Neural crest cell (in vitro differentiated cells): ENCODE measurements at regions not wholly inside any gene's neighbourhood (a gene's known extent, or its start where the extent isn't known, plus 50 kb on each side); places are given as distances from the start of the nearest gene placed in this dataset.

Source experiments
- DNase-seq: peaks from one replicate; pipeline ENCODE4 v3.0.0; 2021; ENCODE audit warnings: low read depth, mixed read lengths, low spot score
- H3K27ac Mint-ChIP-seq: one replicate; pipeline ENCODE4 v1.8.0; 2021; ENCODE audit warnings: mild to moderate bottlenecking, mixed read lengths; ENCODE audit not compliant: unreplicated experiment
- H3K27me3 Mint-ChIP-seq: 2 replicates; pipeline ENCODE4 v1.8.0; 2021; ENCODE audit warnings: low read depth, mild to moderate bottlenecking, mixed read lengths
- H3K36me3 Mint-ChIP-seq: 2 replicates; pipeline ENCODE4 v1.8.0; 2021; ENCODE audit warnings: low read depth, mild to moderate bottlenecking, mixed read lengths
- H3K4me1 Mint-ChIP-seq: 2 replicates; pipeline ENCODE4 v1.8.0; 2021; ENCODE audit warnings: mixed read lengths
- H3K4me3 Mint-ChIP-seq: one replicate; pipeline ENCODE4 v1.8.0; 2021; ENCODE audit warnings: mild to moderate bottlenecking, mixed read lengths
- H3K9me3 Mint-ChIP-seq: 2 replicates; pipeline ENCODE4 v1.8.0; 2021; ENCODE audit warnings: mixed read lengths
- CTCF ChIP-seq: fragments of 200-600 bp; sonication (generic); conservative IDR thresholded peaks from 2 replicates; pipeline ENCODE4 v1.5.0; 2021; ENCODE audit warnings: antibody characterized with exemption, mild to moderate bottlenecking

- no peaks in the 10 kb centered on the region for H3K27me3 Mint-ChIP-seq
- DNase-seq: no peak
- H3K4me3 Mint-ChIP-seq: no peak overlapping the region
- H3K4me1 Mint-ChIP-seq: no peaks in the 10 kb centered on the region
- no peak for TF ChIP-seq CTCF
- H3K9me3 Mint-ChIP-seq: no peaks in the 10 kb centered on the region
- H3K27ac Mint-ChIP-seq: no peak overlapping the region
- no peaks in the 10 kb centered on the region for H3K36me3 Mint-ChIP-seq
These were observed 392.7 kb upstream of the SLC8A1 start for GRCh38 chr2:40844353-40845277.

- H3K9me3 Mint-ChIP-seq: no peaks in the 10 kb centered on the region
- no peak for DNase-seq
- H3K4me1 Mint-ChIP-seq: no peaks in the 10 kb centered on the region
- no peak overlapping the region for H3K4me3 Mint-ChIP-seq
- no peak overlapping the region for H3K27ac Mint-ChIP-seq
- no peaks in the 10 kb centered on the region for H3K36me3 Mint-ChIP-seq
- no peaks in the 10 kb centered on the region for H3K27me3 Mint-ChIP-seq
- no peak for TF ChIP-seq CTCF
These were observed 399.8 kb upstream of the SLC8A1 start for GRCh38 chr2:40851661-40852060.

DNA sequence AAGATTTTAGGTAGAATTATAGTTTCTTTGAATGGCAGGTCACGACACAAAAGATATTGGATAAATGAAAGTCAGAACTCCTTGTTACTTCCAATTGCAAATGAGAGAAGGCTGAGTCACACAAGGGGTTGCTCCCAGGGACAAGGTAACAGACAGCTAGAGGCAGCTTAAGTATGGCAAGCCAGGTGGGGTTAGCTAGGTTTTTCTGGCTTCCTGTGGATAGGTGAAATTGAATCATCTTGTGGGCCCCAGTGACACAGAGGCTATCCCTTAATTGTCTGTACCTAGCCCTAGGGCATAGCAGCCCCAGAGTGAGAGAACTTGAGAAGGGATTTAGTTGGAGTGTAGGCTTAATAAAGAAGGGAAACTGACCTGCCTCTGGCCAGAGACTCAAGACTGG lies 407.7 kb upstream of the SLC8A1 start:
- Mint-ChIP-seq H3K4me3 (no peak overlapping the region), H3K4me1 (no peaks in the 10 kb centered on the region), H3K27me3 (no peaks in the 10 kb centered on the region), H3K36me3 (no peaks in the 10 kb centered on the region), H3K27ac (no peak overlapping the region), H3K9me3 (no peaks in the 10 kb centered on the region)
- no peak for DNase-seq
- TF ChIP-seq CTCF: no peak

- Mint-ChIP-seq H3K27ac (no peak overlapping the region), H3K4me3 (no peak overlapping the region), H3K36me3 (no peaks in the 10 kb centered on the region), H3K27me3 (no peaks in the 10 kb centered on the region), H3K9me3 (no peaks in the 10 kb centered on the region), H3K4me1 (no peaks in the 10 kb centered on the region)
- TF ChIP-seq CTCF: no peak
- no peak for DNase-seq
These were observed 415.9 kb upstream of the SLC8A1 start for GRCh38 chr2:40867829-40868228.

DNA sequence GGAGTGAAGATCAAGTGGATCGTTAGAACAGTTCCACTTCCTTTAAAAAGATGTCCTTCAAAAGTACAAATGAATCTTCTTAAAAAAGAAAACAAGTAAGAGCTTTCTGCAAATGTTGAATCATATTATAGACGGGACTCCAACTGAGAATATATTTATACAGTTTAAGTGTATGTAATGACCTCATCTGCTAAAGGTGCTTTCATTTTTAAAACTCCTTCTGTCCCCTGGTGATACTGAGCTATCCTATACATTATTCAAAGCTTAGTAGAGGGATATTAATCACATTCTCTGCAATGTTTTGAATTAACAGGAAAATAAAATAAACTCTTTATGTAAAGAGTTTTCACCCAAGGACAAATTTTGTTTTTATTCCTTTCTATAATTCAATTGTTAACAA lies 420.7 kb upstream of the SLC8A1 start:
- Mint-ChIP-seq H3K36me3 (no peaks in the 10 kb centered on the region), H3K27ac (peak overlapping the region; percentile 43), H3K9me3 (no peaks in the 10 kb centered on the region), H3K27me3 (no peaks in the 10 kb centered on the region), H3K4me1 (no peaks in the 10 kb centered on the region), H3K4me3 (no peak overlapping the region)
- no peak for TF ChIP-seq CTCF
- no peak for DNase-seq
